HG03565 (cell line): ENCODE measurements at regions not wholly inside any gene's neighbourhood (a gene's known extent, or its start where the extent isn't known, plus 50 kb on each side); places are given as distances from the start of the nearest gene placed in this dataset.
A peak's percentile ranks its signal among the peaks of the same experiment; 100 is the strongest.
"Not testable (repeated sequence)": the region's sequence is repeated elsewhere in the genome, so short reads cannot be mapped to it uniquely, and the experiment has no call there.

Experiments
- ATAC-seq: cut with Tn5 transposase; IDR thresholded peaks from one replicate; pipeline ENCODE4 v1.9.1; 2021; ENCODE audit warnings: mild to moderate bottlenecking, moderate library complexity; ENCODE audit not compliant: unreplicated experiment

DNA sequence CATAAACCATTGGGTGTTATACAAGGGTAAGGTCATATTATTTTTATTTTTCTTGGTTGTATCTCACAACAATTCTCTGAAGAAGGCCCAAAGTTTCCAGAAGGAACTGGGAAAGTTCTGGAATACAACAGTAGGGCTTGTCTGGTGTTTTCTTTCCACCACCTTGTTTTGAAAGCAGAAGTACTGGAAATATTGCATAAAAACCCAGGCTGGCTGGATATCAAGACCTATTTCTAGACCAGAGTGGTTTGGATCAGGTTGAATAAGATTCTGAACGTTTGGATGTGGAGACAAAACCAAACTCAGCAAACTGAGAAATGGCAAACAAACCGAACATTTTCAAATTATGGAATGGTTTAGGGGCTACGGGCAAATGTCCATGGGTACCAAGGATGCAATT is 182.6 kb upstream of the FZD8 start:
- ATAC-seq: no peak

DNA sequence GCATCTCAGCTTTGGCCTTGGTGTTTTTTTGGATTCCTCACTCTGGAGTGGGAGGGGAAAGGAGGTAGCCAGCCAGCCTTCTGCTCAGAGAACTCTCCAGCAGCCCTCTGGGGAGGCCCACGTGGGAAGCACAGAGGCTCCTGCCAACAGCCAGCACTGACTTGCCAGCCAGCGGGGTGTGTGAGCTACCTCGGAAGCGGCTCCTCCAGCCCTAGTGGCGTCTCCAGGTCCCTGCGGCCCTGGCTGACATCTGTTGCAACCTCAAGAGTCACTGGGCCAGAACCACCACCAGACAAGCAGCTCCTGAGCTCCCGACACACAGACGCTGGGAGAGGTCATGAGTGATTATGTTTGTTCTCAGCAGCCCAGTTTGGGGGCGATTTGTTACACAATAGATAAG is 180.2 kb upstream of the FZD8 start:
- no peak for ATAC-seq

DNA sequence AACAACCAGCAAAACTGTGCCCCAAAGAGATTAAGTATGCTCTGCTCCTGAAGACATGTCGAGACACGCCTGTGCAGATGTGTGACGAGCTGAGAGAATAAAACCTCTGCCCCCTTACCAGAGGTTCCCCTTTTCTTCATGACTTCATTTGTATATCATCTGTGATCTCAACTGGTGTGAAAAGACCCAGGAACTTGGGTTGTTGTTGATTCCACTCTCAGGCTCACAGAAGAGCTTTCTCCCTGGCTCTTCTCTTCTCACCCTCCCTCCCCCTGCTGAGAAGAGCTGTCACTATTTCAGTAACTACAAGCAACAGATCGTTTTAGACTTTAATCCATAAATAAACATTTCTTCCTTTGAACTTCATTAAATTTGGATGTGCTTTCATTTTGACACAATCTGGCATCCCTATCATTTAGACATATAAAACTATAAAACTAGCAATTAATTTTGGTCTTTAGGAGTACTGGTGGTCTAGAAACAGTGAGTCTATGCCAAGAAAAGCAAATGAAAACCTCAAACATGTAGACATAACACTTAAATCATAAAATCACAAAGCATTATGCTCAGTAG is 179.3 kb upstream of the FZD8 start:
- ATAC-seq: peak; percentile 71

DNA sequence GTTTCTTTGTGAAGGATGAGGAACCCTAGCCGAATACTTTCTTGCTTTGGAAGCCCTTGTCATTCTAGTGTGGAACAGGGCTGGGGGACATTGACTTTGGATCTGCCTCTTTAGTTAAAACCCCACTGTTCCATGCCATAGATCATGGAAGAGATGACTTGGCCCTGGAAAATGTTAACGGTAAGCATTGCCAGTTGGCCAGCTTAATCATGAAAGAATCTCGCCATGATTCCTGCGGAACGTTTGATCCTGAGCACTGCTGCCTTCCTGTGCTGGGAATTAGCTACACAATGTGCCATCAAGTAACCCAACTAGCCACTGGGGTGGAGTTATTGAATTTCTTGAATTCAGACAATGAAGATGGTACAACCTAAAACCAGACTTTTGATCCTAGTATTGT is 177.6 kb upstream of the FZD8 start:
- ATAC-seq: no peak

DNA sequence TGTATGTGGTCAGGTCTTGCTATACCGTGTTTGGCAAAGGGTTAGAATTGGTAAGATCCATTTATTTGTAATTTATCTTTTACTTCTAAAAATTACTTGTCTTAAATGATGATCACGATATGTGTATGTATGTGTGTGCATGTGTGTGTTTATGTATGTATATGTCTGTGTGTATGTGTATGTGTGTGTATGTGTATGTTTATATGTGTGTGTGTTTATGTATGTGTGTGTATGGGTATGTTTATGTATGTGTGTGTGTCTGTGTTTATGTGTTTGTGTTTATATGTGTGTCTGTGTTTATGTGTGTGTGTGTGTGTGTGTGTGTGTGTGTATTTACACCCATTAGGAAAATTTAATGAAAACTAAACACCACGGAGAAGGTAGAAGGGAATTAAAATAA is 176.9 kb upstream of the FZD8 start:
- ATAC-seq: no peak

DNA sequence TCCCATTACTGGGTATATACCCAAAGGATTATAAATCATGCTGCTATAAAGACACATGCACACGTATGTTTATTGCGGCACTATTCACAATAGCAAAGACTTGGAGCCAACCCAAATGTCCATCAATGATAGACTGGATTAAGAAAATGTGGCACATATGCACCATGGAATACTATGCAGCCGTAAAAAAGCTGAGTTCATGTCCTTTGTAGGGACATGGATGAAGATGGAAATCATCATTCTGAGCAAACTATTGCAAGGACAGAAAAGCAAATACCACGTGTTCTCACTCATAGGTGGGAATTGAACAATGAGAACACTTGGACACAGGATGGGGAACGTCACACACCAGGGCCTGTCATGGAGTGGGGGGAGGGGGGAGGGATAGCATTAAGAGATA is 175.0 kb upstream of the FZD8 start:
- ATAC-seq: not testable (repeated sequence)

DNA sequence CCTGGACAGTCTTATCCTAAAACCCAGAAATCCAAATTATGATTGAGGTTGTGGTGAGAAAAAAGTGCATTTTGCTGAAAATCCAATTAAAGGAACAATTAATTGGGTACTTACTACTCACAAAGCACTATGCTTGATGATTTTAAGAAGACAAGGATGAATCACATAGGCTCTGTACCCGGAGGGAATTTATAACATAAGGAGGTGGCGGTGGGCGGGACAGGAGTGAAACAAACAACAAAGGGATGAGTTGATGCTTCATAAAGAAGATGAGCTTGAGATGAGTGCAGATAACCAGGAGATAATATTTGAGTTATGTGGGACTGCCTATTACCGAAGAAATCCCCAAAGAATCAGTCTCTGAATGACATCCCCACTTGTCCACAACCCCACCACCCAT is 171.1 kb upstream of the FZD8 start:
- no peak for ATAC-seq

DNA sequence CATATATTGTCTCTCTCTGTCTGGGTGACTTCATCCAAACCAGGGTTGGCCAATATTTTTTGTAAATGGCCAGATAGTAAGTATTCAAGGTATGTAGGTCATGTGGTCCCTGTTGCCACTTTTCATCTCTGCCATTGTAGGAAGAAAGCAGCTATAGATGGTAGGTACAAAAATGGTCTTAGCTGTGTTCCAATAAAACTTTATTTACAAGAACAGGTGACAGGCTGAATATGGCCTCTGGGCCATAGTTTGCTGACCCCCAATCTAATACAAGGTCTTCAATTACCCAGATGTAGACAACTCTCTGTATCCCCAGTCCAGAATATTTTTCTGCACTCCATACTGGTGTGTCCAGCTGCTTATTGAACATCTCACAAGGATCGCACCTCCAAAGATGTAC is 166.2 kb upstream of the FZD8 start:
- no peak for ATAC-seq

DNA sequence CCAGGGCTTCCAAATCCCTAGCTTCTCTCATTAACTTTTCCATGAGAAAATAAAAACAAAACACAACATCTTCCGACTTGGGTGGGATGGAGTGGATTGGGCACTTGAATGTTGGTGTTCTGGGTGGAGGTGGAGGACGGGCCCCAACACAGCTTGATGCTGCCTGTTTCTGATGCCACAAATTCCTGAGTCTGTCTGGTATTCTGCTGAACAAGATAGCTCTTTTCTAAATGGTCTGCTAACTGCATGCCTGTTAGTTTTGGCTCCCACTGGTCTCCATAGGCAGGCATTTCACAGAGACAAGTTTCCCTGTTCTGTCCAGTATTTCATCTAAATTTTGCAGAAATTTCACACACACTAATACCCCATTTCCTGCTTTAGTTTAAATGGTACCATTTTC is 160.9 kb upstream of the FZD8 start:
- ATAC-seq: no peak

DNA sequence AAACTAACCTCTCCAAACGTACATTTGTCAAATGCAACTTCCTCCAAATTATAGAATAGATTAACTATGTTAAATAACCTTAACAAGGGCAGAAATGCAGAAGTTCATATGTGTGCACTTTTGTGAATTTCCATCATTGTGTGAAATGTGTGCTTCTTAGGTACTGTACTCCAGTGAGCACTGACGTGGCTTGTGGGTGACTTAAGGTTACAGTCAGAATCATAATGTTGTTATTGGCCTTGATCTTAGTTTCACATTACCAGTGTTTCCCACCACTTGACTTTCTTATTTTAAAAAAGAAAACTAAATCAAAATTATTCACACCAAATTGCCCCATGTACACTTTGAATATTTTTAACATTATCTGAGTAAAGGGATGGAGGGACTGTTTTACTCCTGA is 155.1 kb upstream of the FZD8 start:
- ATAC-seq: no peak

DNA sequence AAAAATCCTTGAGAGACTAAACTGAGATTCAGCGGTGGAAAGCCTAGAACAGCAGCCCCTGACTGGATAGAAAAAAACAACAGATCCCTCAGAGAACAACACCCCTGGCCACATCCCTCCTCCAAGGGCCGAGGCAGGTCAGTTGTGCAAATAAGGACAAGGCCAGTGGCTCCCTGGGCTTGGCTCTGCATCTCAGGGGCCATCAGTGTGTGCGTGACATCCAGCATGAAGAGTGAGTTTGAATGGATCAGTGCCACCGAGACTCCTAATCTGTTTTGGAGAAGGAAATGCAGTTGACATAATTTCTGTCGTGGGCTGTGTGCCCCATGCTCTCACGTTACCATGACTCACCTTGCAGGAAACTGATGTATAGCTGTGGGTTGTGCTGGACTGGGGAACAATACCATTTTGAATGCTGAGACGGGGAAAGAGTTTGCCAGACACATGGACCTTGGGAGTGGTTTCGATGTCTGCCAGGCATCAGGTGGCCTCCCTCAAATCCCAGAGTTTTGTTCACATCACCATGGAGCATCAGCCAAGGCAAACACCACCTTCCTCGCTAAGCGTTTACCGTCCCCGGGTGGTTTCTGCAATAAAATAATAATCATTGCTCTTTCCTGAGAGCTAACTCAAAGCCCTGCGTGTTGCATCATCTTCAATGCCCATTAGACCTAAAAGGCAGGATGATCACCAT is 153.2 kb upstream of the FZD8 start:
- no peak for ATAC-seq

DNA sequence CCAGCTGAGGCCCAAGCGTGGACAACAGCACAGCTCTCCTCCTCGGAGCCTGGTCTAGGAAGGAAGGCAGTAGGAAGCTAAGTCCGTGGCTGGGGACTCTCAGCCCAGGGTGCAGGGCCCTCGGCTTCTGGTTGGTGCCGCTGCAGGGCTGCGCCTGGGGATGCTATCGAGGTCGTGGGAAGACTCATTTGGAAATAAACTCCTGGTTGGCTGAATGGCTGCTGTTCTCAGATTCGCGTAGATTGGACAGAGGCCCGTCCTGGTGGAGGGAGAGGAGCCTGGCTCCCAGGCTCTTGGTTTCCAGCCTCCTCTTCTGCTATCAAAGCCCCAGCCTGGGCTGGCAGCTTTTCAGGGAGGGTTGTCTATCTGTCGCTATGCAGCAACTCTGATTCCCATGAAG is 152.6 kb upstream of the FZD8 start:
- no peak for ATAC-seq

DNA sequence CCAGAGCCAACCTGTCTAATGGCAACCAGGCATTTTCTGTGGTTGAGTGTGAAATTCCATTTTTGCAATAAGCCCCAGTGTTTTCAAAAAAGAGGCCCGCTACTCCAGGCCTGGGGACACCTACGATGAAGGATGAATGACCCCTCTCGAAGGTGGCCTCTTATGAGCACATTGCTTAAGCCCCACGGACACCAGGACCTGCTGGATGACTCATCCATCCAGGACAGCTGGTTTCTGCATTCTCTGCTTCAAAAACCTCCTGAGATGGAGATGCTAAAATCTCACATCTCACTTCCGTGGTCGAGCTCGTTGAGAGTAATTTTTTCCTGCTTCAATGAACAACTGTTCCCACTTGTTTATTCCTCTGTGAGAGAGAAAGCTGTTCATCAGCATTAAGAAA is 150.2 kb upstream of the FZD8 start:
- ATAC-seq: no peak

DNA sequence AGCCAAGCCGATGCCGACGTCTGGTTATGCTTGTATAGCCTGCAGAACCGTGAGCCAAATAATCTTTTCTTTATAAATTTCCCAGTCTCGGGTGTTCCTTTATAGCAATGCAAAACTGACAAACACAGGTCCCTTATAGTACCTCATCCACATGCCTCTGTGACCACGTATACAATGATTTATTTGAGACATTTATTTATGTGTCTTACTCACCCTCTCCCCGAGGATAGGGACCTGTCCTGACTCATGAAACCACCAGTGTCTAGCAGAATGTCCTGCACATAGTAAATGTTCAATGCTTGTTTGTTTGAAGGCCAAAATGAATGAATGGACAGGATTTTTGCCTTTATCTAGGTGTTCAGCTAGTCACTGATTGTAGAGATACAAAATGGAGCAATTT is 147.9 kb upstream of the FZD8 start:
- ATAC-seq: no peak

DNA sequence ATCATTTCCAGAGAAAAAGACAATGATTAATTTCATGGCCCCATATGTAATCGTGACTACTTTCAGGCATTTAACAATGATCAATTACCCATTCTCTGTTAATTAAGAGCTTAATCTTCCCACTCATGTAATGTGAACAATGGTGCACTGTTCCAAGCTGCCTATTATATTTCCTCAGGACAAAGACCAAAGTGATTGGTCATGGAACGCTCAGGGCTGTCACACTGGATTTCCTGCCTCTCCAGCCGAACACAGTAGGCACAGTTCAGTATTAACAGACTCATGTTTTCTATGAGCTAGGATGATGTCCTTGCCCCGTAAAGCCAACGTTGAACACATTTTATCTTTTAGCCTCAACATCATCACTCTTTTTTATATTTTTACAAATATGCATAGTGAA is 142.7 kb upstream of the FZD8 start:
- ATAC-seq: no peak

DNA sequence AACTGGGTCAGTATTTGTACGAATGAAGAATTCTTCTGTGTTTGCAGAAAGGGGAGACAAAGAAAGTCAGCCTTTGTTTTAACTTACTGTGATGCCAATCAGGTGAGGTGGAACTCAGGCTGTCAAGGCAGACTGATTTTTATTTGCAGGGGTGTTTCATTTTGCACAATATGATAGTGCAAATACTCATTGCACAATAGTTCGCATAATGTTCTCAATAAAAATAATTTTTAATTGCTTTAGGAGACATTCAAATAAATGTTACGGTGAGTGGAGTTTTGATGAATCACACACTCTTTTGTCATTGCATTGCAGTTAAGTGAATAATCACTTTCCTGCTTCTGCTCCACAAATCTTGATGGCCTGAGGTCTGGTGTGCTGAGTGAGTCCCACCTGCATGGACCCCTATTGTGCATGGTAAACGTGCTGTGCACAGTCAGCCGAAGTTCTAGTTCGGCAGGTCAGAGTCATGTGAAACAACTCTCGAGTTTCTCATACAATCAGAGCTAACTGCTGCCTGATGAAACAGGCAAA is 141.3 kb upstream of the FZD8 start:
- ATAC-seq: no peak

DNA sequence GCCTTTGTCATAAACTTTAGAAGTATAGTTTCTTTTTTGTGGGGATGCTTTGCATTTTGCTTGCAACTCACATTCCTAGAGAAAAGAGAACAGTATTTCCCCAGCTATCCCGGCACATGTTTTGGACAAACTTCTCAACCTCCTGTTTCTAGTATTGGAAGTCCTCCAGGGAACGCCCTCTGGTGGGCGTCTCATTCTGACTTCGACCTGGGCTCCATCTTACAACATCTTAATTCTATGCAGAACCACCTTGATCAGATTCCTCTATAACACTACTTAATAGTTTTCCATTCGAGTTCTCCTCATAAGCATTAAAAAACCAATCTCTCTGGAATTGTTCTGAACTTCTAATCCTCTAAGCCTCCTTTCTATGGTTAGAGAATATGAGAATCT is 139.5 kb upstream of the FZD8 start:
- no peak for ATAC-seq

DNA sequence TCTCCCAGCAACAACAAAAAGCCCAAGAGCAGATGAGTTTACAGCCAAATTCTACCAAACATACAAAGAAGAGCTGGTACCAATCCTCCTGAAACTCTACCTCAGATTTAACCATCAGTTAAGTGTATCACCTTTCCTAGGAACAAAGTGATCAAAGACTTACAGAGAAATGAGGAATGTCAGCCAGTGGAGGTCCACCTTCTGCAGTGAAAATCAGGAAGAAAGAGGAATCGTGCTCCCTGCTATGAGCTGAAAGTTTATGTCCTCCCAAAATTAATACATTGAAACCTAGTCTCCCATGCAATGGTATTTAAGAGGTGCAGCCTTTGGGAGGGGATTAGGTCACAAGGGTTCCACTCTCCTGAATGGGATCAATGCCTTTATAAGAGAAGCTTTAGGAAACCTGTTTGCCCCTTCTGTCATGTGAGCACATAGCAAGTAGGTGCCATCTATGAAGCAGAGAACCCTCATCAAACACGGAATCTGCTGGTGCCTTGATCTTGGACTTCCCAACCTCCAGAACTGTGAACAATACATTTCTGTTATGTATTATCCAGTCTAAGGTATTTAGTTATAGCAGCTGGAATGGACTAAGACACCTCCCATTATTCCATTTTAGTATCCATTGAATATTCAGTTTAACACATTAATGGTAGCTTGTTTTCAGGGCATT is 139.0 kb upstream of the FZD8 start:
- ATAC-seq: no peak

DNA sequence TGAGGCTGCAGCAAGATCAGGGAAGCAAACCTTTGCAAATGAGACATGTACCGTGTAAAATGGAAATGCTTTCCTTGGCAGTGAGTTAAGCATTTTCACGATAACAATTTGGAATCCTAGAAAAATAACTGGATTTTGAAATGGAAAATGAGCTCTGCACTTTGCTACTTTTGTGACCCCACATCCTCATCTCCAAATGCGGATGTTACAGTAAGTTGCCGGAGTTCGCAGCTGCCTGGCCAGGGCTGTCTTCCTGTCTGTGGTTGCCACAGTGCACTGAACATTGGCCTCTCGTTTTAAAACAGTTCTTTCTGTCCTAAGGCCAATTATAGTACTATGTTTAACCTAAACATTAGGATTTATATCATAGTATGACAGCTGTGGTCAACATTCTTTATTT is 136.2 kb upstream of the FZD8 start:
- ATAC-seq: no peak

DNA sequence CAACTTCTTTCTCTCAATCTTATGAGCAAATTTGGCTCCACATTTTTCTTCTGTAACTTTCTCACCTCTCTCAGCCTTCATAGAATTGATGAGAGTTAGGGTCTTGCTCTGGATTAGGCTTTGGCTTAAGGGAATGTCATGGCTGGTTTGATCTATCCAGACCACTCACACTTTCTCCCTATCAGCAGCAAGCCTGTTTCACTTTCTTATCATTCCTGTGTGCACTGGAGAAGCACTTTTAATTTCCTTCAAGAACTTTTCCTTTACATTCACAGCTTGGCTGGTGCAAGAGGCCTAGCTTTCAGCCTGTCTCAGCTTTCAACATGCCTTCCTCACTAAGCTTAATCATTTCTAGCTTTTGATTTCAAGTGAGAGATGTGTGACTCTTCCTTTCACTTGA is 134.5 kb upstream of the FZD8 start:
- ATAC-seq: not testable (repeated sequence)

DNA sequence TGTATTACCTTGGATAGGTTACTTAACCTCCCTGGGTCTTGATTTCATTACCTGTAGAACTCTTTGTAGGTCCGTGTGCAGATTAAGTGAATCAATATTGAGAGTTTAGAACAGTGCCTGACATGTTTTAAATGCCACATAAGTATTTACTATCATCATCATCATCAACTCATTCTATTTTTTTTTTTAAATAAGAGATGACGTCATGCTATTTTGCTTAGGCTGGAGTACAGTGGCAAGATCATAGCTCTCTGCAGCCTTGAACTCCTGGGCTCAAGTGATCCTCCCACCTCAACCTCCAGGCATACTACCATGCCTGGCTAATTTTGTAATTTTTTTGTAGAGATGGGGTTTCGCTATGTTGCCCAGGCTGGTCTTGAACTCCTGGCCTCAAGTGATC is 132.0 kb upstream of the FZD8 start:
- ATAC-seq: no peak

DNA sequence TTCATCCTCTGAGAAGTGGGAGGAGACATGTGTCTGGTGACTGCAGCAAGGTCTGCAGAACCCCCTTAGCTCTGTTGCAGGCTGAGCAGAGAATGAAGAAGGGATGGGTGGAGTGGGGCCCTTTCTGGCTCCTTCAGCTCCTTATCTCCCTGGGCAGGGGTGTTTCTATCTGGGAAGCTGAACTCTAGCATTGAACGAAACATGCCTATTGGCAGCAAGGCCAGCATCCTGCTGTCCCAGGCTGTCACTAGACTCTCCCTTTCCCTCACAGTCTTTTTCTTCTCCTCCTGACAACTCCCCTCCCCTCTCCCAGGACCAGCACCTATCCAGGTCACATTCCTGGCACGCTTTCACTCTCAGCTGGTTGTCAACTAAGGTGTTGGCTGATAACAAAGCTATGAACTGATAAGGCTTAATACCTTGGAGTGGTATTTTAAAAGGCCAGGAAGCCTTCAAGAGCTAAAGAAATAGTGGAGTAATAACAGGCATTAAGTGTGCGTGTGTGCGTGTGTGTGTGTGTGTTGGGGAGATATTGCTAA is 128.8 kb upstream of the FZD8 start:
- ATAC-seq: no peak
